ENCODE measurements at regions not wholly inside any gene's neighbourhood (a gene's known extent, or its start where the extent isn't known, plus 50 kb on each side); places are given as distances from the start of the nearest gene placed in this dataset.

DNA sequence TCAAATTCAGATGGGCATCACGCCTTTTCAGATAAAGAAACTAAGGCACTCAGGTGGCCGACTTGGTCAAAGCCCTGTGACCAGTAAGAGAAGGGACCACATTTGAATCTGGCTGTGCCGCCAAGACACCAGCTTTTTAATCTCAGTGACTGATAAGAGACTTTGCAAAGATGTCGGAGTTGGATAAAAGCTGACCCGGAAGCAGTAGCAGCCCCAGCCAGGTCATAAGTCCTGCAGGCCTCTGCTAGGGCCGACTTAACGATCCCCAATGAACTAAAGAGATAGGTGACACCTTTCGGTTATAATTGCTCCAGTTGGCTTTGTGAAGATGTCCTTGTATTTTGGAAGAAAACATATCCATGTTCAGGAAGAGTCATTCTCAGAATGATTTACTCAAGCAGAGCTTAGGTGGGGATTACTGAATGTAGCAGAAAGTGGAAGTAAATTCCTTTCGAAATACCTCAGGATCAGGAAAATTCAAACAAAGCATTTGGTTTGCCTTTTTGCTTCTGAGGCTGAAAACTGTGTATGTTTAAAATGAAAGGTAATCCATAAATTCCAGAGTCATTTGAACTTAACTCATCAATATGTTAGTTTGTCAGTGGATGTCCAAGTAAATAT is 164.2 kb upstream of the PITRM1 start:
- TF ChIP-seq CTCF (IDR thresholded peaks at IDR 0.05; ENCODE audit: low read depth, low read length): no peak
- no peak overlapping the region for H3K4me3 ChIP-seq (ENCODE audit: low read depth, low read length)

- TF ChIP-seq CTCF (IDR thresholded peaks at IDR 0.05; ENCODE audit: low read depth, low read length): no peak
- H3K4me3 ChIP-seq (ENCODE audit: low read depth, low read length): no peak overlapping the region
These were observed 160.8 kb upstream of the PITRM1 start for GRCh38 chr10:3333426-3333825.

DNA sequence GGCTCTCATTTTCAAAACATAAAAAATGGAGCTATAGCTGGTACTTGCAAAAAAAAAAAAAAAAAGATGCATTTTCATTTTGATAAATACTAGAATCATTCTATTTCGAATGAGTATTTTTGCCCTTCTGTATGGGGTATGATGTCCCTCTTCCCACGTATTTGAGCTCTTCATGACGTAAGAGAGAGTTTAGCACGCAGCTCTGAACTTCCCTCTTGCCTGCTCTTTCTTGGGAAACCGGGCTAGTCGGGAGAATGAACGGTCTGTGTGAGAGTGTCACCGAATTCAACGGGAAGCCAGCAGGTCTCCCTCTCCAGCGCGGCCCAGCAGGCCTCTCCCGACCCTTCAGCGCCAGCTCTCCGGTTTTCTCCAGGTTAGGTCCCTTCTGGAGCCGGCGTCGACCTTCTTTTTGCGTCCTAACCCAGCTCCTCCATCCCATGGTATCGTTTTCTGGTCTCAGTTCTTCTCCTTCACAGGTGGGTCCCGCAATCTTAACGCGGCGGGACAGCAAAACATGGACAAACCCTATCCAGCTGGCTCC is 159.2 kb upstream of the PITRM1 start:
- TF ChIP-seq CTCF (IDR thresholded peaks at IDR 0.05; ENCODE audit: low read depth, low read length): no peak
- H3K4me3 ChIP-seq (ENCODE audit: low read depth, low read length): no peak overlapping the region

GRCh38 chr10:3331187-3331586 is 158.6 kb upstream of the PITRM1 start:
- no peak for TF ChIP-seq CTCF (IDR thresholded peaks at IDR 0.05; ENCODE audit: low read depth, low read length)
- H3K4me3 ChIP-seq (ENCODE audit: low read depth, low read length): no peak overlapping the region

DNA sequence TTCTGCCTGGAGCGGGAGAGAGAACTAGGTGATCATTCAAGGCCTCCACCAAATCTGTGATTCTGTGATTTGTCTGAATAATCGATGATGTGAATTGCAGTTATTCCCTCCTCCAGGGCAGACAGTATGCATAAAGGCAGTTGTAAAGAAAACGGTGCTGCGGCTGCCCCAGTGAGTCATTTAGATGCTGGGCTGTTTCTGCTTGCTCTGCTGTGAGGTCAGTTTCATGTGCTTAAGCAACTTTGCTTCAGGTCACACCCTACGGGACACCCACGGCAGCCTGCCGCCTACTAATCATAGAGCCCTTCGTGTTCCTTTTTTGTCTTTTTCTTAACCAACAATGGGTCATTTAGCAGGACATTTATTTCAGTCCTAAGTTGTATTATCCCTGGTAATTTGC is 158.1 kb upstream of the PITRM1 start:
- TF ChIP-seq CTCF (IDR thresholded peaks at IDR 0.05; ENCODE audit: low read depth, low read length): no peak
- H3K4me3 ChIP-seq (ENCODE audit: low read depth, low read length): no peak overlapping the region

DNA sequence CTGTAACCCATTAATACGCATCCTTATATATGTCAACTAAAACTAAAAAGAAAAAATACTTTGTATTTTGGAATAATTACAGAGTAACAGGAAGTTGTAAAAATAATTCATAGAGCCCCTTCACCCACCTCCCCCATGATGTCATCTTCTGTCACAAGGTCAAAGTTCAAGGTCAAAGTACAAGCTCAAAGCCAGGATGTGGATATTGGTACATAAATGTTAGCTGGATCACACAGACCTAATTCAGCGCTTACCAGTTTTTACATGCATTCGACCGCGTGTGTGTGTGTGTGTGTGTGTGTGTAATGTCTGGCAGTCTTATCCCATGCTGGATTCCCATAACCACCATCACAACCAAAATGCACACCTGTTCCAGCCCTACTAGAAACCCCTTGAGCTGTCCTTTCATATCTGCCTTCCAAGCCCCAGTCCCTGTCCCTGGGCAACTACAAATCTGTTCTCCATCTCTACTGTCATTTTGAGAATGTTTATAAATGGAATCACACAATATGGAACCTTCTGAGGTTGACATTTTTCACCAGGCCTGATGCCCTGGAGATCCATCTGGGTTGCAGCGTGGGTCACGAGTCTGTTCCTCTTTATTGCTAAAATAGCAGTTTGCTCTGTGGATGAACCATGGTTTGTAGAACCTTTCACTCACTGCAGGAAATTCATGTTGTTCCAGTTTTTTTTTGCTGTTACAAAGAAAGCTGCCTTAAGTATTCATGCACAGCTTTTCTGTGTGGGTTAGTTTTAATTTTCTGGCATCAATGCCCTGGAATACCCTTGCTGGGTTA is 153.6 kb upstream of the PITRM1 start:
- H3K4me3 ChIP-seq (ENCODE audit: low read depth, low read length): no peak overlapping the region
- no peak for TF ChIP-seq CTCF (IDR thresholded peaks at IDR 0.05; ENCODE audit: low read depth, low read length)

GRCh38 chr10:3324612-3325038 is 152.0 kb upstream of the PITRM1 start:
- no peak overlapping the region for H3K4me3 ChIP-seq (ENCODE audit: low read depth, low read length)
- no peak for TF ChIP-seq CTCF (IDR thresholded peaks at IDR 0.05; ENCODE audit: low read depth, low read length)

Measured in WI38 (cell line).